ENCODE measurements at regions not wholly inside any gene's neighbourhood (a gene's known extent, or its start where the extent isn't known, plus 50 kb on each side); places are given as distances from the start of the nearest gene placed in this dataset.

GRCh38 chr19:28634837-28635236 is 578.1 kb downstream of the UQCRFS1 start:
- DNase-seq (ENCODE audit: low spot score) (no peak), ATAC-seq (no peak)
- ChIA-PET CTCF (interaction anchor here (1.1 to 2.6 kb wide), 3 partner anchors 8 to 75 kb away, joined by 3 to 19 read pairs (median 18); no protein-coding TSS in a partner anchor), POLR2A (no interaction called here)
- Mint-ChIP-seq H3K4me1 (peaks cover 8% of the 10 kb centered on the region), H3K9me3 (no peaks in the 10 kb centered on the region), H3K27me3 (ENCODE audit: low read depth) (no peaks in the 10 kb centered on the region), H3K36me3 (peaks cover 5% of the 10 kb centered on the region), H3K4me3 (no peak overlapping the region), H3K27ac (no peak overlapping the region)
- TF ChIP-seq MYBL2 (CRISPR knock-in tag; IDR thresholded peaks at IDR 0.05), result no peak
- TF ChIP-seq TEAD4 (CRISPR knock-in tag; IDR thresholded peaks at IDR 0.05), result no peak
- TF ChIP-seq CREM (CRISPR knock-in tag; IDR thresholded peaks at IDR 0.05), result no peak
- TF ChIP-seq SMAD3 (CRISPR knock-in tag; IDR thresholded peaks at IDR 0.05; ENCODE audit: borderline replicate concordance), result no peak
- TF ChIP-seq OVOL2 (CRISPR knock-in tag; IDR thresholded peaks at IDR 0.05; ENCODE audit: borderline replicate concordance), result no peak
- no peak for TF ChIP-seq ZNF138 (CRISPR knock-in tag; conservative IDR thresholded peaks at IDR 0.05)
- TF ChIP-seq, protein P1, sequence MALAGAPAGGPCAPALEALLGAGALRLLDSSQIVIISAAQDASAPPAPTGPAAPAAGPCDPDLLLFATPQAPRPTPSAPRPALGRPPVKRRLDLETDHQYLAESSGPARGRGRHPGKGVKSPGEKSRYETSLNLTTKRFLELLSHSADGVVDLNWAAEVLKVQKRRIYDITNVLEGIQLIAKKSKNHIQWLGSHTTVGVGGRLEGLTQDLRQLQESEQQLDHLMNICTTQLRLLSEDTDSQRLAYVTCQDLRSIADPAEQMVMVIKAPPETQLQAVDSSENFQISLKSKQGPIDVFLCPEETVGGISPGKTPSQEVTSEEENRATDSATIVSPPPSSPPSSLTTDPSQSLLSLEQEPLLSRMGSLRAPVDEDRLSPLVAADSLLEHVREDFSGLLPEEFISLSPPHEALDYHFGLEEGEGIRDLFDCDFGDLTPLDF (CRISPR knock-in tag; IDR thresholded peaks at IDR 0.05), result no peak
- TF ChIP-seq, protein P2, sequence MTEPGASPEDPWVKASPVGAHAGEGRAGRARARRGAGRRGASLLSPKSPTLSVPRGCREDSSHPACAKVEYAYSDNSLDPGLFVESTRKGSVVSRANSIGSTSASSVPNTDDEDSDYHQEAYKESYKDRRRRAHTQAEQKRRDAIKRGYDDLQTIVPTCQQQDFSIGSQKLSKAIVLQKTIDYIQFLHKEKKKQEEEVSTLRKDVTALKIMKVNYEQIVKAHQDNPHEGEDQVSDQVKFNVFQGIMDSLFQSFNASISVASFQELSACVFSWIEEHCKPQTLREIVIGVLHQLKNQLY (CRISPR knock-in tag; IDR thresholded peaks at IDR 0.05), result no peak
- TF ChIP-seq SOX15 (CRISPR knock-in tag; IDR thresholded peaks at IDR 0.05), result no peak
- no peak for TF ChIP-seq ZNF416 (CRISPR knock-in tag; IDR thresholded peaks at IDR 0.05)
- no peak for TF ChIP-seq ZNF121 (CRISPR knock-in tag; IDR thresholded peaks at IDR 0.05)
- TF ChIP-seq, protein P3, sequence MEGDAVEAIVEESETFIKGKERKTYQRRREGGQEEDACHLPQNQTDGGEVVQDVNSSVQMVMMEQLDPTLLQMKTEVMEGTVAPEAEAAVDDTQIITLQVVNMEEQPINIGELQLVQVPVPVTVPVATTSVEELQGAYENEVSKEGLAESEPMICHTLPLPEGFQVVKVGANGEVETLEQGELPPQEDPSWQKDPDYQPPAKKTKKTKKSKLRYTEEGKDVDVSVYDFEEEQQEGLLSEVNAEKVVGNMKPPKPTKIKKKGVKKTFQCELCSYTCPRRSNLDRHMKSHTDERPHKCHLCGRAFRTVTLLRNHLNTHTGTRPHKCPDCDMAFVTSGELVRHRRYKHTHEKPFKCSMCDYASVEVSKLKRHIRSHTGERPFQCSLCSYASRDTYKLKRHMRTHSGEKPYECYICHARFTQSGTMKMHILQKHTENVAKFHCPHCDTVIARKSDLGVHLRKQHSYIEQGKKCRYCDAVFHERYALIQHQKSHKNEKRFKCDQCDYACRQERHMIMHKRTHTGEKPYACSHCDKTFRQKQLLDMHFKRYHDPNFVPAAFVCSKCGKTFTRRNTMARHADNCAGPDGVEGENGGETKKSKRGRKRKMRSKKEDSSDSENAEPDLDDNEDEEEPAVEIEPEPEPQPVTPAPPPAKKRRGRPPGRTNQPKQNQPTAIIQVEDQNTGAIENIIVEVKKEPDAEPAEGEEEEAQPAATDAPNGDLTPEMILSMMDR (IDR thresholded peaks at IDR 0.05), result no peak
- no peak for TF ChIP-seq HMGXB4 (CRISPR knock-in tag; IDR thresholded peaks at IDR 0.05)

- H3K4me1 Mint-ChIP-seq, result peaks cover 8% of the 10 kb centered on the region
- H3K27ac Mint-ChIP-seq, result no peak overlapping the region
- no peak overlapping the region for H3K4me3 Mint-ChIP-seq
- ATAC-seq, result no peak
- no peaks in the 10 kb centered on the region for H3K27me3 Mint-ChIP-seq (ENCODE audit: low read depth)
- POLR2A ChIA-PET, result no interaction called here
- DNase-seq (ENCODE audit: low spot score), result no peak
- CTCF ChIA-PET, result interaction anchor here (0.6 to 2.8 kb wide), 64 partner anchors 9 to 658 kb away, joined by 3 to 55 read pairs (median 4); no protein-coding TSS in a partner anchor
- peaks cover 3% of the 10 kb centered on the region; the same call in 1 of the 2 replicates for H3K9me3 Mint-ChIP-seq
- peaks cover 7% of the 10 kb centered on the region for H3K36me3 Mint-ChIP-seq
- TF ChIP-seq ZNF416 (CRISPR knock-in tag; IDR thresholded peaks at IDR 0.05) (no peak), GTF2I (CRISPR knock-in tag; conservative IDR thresholded peaks at IDR 0.05) (no peak), NR2C2 (CRISPR knock-in tag; IDR thresholded peaks at IDR 0.05) (no peak)
- TF ChIP-seq, protein P3 (IDR thresholded peaks at IDR 0.05), result no peak
Observed at GRCh38 chr19:28634019-28634328, 579.0 kb downstream of the UQCRFS1 start.

Measured in WTC11 (cell line).